Right hindlimb (tissue), 1 donor: ENCODE measurements at regions not wholly inside any gene's neighbourhood (a gene's known extent, or its start where the extent isn't known, plus 50 kb on each side); places are given as distances from the start of the nearest gene placed in this dataset.

Source experiments
- DNase-seq: peaks from one replicate; pipeline ENCODE4 v3.0.0-alpha.2; 2018

DNA sequence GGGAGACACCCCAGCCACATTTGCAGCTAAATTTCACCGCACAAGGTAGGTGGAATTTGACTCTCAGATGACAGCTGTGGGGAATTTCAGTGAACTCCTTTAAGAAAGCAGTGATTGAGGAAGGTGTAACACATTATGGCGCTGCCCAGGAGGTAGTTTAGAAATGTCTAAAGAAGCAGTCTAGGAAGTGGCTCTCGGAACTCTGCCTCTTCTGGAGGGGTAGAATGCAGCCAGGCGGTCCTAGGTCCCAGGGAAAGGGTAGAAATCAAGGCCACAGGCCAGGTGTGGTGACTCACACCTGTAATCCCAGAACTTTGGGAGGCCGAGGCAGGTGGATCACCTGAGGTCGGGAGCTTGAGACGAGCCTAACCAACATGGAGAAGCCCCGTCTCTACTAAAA is 179.0 kb upstream of the HAAO start:
- no peak for DNase-seq

DNA sequence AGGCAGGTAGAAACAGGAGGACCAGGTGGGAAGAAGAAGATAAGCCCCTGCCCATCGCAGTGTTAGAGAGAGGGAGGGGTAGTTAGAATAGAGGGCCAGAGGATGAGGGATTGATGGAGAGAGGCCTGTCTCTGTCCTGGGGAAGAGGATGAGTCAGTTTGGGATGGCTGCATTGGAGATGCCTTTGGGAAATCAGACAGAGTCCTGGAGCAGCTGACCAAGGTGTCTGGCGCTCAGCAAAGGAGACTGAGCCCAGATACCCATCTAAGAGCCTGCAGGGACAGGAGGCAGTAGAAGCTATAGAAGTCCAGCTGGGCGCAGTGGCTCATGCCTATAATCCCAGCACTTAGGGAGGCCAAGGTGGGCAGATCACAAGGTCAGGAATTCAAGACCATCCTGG is 177.8 kb upstream of the HAAO start:
- no peak for DNase-seq

DNA sequence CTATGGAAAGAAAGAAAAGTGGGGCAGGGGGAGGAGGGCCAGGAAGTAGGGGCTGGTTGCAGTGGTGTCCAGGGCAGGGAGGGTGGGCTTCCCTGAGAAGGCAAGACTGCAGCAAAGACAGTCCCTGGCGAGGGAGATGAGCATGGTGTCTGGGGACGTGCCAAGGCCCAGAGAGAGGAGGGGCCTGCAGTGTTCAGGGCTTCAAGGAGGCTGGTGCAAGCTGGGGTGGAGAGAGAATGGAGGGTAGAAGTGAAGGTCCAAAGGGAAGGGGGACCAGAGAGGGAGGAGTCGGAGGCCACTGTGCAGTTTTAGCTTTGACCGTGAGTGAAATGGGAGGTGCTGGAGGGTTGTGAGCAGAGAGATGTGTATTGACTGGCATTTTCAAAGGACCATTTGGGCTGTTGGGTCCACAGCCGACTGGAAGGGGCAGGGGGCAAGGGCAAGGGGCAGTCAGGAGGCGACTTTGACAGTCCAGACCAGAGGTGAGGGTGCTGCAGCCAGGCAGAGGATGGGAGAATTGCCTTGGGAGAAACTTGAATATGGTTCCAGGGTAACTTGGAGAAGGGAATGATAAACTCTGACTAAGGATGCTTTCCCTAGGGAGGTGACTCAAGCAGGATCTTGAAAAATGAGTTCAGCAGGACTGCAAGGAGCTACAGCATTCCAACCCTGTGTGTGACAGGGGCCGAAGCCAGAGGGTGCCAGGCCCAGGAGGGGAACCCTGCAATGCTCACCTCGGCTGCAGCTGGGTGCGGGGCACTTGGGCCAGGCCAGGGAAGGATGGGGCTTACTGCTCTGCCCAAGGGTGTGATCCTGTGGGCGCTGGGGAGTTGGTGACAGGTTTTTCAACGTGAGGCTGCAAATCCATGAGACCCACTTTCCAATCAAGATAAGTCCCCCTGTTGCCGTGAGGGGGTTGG is 177.1 kb upstream of the HAAO start:
- no peak for DNase-seq

DNA sequence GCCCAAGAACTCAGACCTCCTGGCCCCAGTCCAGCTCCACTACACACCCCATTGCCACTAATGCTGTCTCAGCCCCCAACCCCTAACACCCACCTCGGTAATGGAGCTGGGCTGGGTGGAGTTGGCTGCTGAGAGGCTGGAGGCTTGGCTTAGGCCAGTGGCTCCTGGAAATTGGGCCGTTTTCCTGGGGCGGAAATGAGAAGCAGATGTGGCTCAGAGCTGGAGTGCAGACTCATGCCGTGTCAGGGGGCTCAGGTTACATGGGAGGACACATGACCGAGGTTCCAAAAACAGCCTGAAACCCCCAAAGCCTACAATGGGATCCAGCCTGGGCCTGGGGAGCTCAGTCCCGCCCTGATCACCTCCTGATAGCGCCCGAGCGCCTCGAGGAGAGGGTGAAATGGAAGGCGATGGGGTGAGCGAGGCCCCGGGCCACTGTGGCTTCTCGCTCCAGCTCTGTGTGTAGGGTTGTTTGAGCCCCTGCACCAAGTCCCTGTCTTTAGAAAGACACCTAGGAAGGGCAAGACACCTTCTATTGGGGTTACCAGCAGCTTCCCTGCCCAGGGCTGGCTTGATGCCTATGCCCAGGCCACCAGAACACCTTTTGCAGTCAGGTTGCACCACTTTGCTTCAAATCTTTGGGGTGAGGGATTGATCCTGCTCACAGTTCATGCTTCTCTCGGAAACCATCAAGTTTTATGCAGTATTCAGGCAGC is 175.7 kb upstream of the HAAO start:
- DNase-seq = peak; percentile 95

DNA sequence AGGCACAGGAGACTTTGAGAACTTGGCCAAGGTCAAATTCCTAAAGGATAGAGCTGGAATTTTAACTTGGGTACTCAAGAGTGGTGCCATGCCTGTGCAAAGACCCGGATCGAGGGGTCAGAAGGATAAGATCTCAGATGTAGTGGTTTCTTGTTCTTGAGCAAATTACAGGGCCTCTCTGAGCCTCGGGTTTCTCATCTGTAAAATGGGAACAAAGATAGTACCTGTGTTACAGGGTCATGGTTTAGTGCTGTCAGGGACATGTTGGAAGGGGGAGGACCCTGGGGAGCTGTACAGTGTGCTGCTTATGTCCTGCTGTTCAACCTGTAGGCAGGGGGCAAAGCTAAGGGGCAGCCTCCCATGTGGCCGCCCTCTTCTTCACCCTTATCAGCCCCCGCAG is 173.5 kb upstream of the HAAO start:
- DNase-seq = no peak

DNA sequence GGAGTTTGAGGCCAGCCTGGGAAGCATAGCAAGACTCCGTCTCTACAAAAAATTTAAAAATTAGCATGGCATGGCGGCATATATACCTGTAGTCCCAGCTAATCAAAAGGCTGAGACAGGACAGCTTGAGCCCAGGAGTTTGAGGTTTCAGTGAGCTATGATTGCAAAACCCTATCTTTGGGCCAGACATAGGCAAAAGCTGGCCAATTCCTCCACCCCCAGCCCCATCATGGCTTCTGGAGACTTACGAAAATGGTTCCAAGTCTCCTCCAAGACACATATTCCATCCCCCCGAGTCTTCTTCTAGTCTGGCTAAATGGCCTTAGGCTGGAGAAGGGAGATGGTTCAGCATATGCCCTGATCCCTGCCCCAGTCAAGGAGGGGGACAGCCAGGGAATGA is 172.8 kb upstream of the HAAO start:
- no peak for DNase-seq

DNA sequence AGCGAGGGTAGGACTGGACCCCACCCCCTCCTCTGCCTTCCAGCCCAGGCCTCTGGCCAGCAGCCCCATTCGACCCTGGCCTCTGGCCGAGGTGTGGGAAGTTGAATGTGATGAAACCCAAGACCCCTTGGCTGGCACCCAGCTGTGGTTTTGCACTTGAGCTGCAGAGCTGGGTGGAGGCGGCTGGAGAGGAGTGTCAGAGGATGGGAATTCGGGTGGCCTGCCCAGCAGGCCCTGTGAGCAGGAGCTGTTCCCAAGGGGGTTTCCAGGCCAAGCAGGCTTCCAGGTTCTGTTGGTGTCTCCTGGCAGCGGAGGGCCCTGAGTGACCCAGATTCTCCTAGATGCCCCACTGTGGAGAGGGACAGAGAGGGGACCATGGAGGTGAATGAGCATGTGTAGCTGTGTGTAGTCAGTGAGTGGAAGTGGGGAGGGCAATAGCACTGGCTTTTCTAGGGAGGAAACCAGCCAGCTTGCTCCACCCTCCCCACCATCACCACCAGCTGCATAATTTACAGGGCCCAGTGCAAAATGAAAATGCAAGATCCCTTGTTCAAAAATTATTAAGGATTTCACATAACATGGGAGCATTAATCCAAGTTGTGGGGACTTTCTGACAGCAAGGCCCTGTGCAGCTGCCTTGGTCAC is 172.2 kb upstream of the HAAO start:
- DNase-seq = peak; percentile 92

DNA sequence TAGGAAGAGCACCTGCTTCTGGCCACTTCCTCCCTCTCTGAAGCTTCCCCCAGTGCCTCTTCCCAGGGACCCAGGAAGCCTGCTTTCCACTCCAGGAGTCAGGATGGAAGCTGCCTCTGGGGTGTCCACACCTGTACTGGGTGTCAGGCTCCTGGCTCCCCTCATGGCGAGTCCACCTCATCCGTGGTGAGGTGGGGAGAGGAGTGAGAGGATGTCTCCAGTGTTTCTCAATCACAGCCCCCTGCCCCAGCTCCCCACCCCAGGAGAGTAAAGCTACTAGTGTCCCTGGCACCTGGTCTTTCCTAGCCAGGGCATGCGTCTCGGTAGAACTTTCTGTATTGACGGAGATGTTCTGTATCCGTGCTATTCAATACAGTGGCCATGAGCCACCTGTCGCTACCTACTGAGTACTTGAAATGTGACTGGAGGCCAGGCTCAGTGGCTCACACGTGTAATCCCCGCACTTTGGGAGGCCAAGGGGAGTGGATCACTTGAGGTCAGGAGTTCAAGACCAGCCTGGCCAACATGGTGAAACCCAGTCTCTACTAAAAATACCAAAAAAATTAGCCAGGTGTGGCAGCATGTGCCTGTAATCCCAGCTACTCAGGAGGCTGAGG is 171.2 kb upstream of the HAAO start:
- DNase-seq = no peak

DNA sequence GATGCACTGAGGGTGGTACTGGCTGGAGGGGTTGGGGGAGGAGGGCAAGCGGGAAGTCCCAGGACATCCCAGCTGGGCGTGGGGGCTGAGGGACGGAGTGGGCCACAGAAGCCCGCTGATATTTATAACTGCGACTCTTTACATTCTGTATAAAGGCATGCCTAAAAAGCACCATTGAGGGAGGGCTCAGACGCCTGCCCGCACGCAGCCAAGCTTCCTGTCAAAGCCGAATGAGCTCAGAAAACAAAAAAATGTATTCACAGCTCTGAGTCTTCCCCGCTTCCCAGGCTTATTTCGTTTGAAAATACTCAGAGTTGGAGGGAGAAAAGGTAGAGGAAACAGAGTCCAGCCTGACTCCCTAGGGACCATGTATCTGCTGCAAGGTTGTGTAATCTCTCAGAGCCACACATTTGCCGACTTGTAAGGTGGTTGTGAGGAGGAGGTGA is 170.1 kb upstream of the HAAO start:
- DNase-seq = peak; percentile 71

DNA sequence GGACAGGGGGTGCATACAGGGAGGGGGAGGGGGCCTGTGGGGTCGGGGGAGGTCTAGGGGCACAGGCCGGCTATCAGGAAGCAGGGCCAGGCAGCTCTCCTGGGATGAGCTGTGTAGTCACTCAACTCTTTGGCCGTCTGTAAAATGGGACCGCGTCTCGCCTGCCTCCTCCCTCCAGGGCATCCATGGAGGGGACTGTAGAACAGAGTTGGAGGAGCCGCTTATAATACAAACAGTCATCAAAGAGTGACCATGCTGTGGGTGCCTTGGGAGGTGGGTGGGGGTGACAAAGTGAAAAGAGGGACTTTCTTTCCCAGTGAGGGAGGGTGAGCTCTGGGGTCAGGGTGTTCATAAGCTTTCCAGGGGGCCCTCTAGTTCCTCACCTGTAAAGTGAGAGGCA is 169.6 kb upstream of the HAAO start:
- no peak for DNase-seq

DNA sequence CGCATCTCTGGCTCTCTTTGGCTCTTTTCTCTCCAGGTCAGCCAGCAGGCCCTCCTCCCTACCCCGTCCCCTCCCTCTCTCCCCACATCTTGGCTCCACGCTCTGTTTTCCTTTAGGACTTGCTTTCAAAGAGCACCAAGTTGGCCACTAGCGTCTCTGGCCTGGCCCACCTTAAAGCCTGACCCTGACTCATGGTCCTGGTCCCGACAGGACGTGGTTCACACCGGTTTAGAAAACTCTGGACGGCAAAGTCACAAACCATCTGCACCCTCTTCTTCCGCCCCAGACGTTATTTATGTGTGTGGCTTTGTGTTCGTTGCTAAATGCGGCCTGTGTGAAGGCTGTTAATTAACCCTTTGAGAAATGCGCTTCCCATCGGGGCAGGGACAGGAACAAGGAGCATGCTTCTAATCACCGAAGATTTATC is 169.0 kb upstream of the HAAO start:
- peak; percentile 87 for DNase-seq

DNA sequence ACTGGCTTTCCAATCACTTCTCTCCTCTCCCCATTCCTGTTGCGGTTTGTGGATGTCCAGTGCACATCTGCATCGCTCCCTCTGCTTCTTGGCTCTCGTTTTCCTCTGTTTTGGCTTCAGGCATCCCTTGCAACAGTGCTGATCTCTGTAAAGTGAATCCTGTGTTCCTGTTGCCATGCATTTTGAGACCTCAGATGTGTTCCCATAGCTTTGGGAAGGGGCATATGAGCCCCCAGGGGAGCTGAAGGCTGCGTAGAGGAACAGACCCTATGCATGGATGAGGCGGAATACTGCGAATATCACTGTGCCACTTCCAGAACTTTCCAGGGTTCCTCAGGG is 168.4 kb upstream of the HAAO start:
- DNase-seq = peak; percentile 75

DNA sequence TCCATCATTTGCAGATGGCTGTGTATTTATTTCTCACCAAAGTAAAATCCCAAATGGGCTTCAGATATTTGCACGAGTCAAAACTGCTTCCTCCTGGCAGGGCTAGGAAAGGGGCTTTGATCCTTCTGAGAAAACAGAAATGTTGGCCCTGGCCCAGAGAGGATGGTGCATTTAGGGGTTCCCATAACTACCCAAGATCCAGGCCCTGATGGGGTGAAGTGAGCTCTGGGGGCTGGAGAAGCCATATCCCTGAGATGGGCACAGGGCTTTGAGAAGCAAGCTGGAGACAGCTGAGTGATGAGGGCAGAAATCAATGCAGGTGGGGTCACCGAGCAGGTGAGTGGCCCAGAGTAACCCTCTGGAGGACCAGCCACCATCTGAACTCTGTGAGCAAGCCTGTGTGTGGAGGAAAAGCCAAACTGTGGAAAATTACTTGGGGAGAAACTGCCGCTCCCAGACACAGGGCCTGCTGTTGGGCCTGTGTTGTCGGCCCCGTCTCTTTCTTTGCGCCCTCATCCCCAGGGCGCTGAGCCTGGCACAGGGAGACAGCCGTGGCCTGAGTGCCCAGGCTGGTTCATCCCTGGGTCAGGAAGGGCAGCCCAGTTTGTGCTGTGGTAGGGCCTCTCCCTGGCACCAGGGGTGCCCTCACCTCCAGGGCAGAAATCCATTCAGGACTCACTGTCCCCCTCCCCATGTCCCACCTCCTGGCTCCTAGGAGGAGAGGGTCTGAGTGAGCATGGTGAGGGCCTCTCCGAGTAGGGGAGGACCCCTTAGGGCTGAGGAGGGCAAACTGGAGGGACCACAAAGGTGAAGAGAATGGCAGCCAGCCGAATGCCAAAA is 167.8 kb upstream of the HAAO start:
- no peak for DNase-seq

DNA sequence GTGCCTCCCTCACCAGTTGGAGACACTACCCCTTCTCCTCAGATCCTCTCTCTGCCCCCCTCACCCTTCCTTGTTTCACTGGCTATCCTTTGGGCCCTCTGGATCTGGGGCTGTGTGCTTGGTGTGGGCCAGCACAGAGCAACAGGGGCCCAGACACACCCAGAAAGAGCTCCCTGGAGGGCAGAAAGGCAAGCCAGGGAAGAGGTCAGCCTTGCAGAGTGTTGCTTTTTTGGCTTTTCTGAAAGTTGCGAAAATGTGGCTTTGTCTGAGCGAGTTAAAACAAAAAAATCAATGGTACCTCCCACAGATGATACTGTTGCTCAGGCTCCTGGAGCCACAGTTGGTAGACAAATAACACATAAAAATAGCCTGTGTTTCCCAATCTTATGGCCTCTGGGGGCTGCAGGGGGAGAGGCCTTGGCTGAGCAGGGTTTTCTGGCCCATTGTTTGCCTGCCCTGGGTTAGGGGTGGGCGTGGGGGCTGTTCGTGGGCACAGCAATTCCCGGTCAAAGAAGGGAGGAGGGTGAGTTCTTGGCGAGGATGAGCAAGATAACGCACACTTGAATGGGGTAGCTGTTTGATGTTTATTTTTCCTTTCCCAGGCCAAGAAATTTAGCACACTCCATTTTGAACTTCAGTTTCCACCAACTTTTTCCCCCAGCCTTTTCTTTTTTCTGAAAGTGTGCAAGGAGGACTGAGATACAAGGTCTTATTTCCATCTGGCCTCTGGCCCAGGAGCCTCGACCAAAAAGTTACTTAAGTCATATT is 167.0 kb upstream of the HAAO start:
- DNase-seq = peak; percentile 86

DNA sequence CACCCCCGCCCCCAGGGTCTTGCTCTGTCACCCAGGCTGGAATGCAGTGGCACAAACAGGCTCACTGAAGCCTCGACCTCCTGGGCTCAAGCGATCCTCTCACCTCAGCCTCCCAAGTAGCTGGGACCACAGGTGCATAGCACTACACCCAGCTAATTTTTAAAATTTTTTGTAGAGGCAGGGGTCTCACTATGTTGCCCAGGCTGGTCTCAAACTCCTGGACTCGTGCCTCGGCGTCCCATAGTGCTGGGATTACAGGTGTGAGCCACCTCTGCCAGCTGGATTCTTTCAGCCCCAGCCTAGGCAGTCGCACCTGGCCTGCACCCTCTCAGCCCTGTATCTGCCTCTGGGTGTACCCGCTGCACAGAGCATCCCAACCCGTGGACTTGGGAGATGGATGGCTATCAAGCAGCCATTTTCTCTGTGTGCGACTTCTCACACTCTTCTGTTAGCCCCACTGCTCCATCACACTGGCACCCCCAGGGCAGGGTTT is 166.4 kb upstream of the HAAO start:
- DNase-seq = no peak

DNA sequence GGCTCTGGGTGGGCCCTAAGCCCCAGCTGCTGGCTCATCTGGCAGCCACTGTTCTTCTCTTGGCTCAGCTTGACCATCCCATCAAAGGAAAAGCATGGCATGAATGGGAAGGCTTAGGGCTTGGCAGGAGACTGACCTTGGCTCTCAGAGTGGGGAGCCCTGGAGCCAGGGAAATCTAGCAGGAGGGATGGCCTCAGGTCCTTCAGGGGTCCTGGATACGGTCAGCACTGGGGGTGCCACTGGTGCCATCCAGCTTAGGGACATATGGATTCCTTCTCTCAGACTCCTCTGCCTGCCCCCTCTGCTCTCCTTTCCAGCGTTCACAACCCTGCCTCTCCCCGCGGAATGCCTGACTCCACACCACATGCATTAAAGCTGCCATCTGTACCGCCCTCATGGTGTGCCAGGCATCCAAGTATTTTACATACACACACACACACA is 165.5 kb upstream of the HAAO start:
- DNase-seq = peak; percentile 76

DNA sequence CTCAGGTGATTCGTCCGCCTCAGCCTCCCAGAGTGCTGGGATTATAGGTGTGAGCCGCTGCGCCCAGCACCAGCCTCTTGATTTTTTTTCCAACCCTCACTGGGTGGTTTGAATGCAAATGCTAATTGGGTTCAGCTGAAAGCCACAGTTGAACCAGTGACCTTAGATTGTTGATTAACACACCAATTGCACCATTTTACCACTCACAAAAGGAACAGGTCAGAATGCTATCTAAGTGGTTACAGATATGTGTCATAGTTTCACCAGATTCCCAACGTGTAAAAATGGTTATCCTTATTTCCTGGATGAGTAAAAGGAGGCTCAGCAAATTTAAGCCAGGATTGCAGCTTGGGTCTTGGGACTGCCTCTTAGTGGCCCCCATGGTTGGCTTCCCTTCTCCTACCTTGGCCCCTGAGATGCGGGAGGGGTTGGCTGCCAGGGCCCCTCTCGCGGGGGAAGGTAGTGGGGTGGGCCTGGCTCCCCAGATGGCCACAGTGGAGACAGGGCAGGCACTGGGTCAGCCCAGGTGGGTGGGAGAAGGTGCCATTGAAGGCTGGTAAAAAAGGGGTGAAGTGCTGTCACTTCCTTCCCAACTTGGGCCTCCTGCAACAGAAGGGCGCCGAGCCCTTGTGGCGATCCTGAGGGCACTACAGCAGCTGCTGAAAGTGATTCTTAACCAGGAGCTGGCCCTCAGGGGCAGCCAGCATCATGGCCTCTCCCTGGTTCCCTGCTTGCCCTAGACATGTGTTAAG is 164.9 kb upstream of the HAAO start:
- DNase-seq = no peak

DNA sequence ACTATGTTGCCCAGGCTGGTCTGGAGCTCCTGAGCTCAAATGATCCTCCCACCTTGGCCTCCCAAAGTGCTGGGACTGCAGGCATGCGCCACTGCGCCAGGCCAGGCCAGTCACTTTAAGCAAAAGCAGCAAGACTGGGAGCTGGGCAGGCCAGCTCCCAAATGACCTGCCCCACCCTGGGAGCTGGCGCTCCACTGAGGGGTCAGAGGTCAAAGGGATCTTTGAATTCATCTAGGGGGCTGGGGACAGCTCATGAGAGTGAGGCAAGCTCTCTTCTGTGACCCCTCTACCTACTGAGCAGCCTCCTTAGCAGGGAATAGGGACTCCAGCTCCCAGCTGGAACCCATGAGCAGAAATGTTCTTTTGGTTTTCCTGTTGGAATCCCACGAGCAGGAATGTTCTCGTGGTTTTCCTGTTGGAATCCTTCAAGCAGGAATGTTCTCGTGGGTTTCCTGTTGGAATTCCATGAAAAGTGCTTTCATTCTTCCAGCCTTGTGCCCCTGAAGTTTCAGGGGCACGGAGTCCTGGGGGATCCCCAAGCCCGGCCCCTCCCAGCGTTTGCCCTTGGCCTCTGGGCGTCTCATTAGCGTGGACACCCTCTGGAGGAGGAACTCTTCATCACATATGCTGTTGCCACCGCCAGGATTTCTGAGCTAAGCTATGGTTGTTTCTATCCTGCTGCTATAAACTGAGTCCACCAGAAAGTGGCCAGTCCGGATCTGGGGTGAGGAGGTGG is 162.0 kb upstream of the HAAO start:
- no peak for DNase-seq

DNA sequence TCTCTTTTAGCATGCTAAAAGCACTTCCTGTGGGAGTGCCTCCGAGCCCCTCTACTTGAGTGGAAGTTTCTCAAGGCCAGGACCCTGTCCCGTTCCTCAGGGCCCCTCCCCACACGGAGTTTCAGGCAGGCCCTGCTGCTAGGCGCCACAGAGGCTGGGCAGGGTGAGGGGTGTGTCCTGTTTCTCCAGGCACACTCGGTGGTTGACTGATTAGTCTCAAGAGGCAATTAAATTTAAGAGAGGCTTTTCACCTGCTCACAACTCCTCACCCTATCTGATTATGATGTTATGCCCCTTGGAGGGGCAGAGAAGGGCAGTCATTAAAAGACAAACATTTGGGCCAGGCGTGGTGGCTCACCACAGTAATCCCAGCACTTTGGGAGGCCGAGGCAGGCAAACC is 160.8 kb upstream of the HAAO start:
- no peak for DNase-seq
